ENCODE measurements at regions not wholly inside any gene's neighbourhood (a gene's known extent, or its start where the extent isn't known, plus 50 kb on each side); places are given as distances from the start of the nearest gene placed in this dataset.

- ATAC-seq (no peak), DNase-seq (ENCODE audit: low read depth, low spot score) (no peak)
- H3K9me2 ChIP-seq (ENCODE audit: insufficient read depth), result no peaks in the 10 kb centered on the region
- RAD21 ChIA-PET (ENCODE audit: low non-redundant PET in 1 of 2, low total read pairs in 2 of 2, uncharacterized antibody in 2 of 2, unreplicated experiment in 2 of 2), result no interaction called here
- POLR2A ChIA-PET, result no interaction called here
- CTCF ChIA-PET, result no interaction called here
- H3K4me3 ChIP-seq (replicated peaks in 1 of 2; ENCODE audit: low read depth in 1 of 2, low read length in 2 of 2), result no peak overlapping the region
- intact Hi-C loops (cut with micrococcal nuclease), result no loop called here
- H2AFZ ChIP-seq (ENCODE audit: low read depth, low read length, poor library complexity, severe bottlenecking), result no peak overlapping the region
- H4K20me1 ChIP-seq (ENCODE audit: insufficient read depth), result no peaks in the 10 kb centered on the region
- peaks cover 79% of the 10 kb centered on the region for H3K27me3 ChIP-seq (ENCODE audit: insufficient read depth, low read length)
- H3K9ac ChIP-seq (ENCODE audit: low read length), result no peak overlapping the region
- BruUV-seq (replicated peaks), result no TSS peak
- no peaks in the 10 kb centered on the region for H3K79me2 ChIP-seq (ENCODE audit: insufficient read depth, low read length)
- H3K4me2 ChIP-seq (ENCODE audit: low read length), result no peak overlapping the region
- no peak for TF ChIP-seq POLR2AphosphoS5 (IDR thresholded peaks at IDR 0.05; ENCODE audit: low read depth, low read length)
- TF ChIP-seq TCF7L2 (IDR thresholded peaks at IDR 0.05; ENCODE audit: borderline replicate concordance, extremely low read depth, insufficient read depth, insufficient read length), result no peak
- TF ChIP-seq MAX (IDR thresholded peaks at IDR 0.05), result no peak
- no peak for TF ChIP-seq ATF3 (IDR thresholded peaks at IDR 0.05)
- TF ChIP-seq POLR2A (IDR thresholded peaks at IDR 0.05; ENCODE audit: borderline replicate concordance, extremely low read depth, insufficient read depth, insufficient read length), result no peak
- TF ChIP-seq CTCF (IDR thresholded peaks at IDR 0.05 in 2 of 3, conservative IDR thresholded peaks at IDR 0.05 in 1 of 3; ENCODE audit: borderline replicate concordance in 1 of 3, insufficient read depth in 1 of 3, low read depth in 2 of 3, low read length in 2 of 3), result no peak
- no peak for TF ChIP-seq YY1 (IDR thresholded peaks at IDR 0.05; ENCODE audit: extremely low read depth, insufficient replicate concordance, low read depth, low read length)
- no peak for TF ChIP-seq ZBTB33 (IDR thresholded peaks at IDR 0.05; ENCODE audit: extremely low read depth, insufficient replicate concordance, low read length)
- TF ChIP-seq EGR1 (IDR thresholded peaks at IDR 0.05; ENCODE audit: low read depth), result no peak
- TF ChIP-seq SP1 (IDR thresholded peaks at IDR 0.05; ENCODE audit: low read depth), result no peak
- no peak for TF ChIP-seq REST (IDR thresholded peaks at IDR 0.05; ENCODE audit: low read depth)
- TF ChIP-seq EZH2 (IDR thresholded peaks at IDR 0.05), result no peak
- no peaks in the 10 kb centered on the region for H3K36me3 ChIP-seq (ENCODE audit: control insufficient read depth in 1 of 2, insufficient read depth in 2 of 2, low read length in 2 of 2)
- no peaks in the 10 kb centered on the region for H3K4me1 ChIP-seq (ENCODE audit: control insufficient read depth in 1 of 2, insufficient read depth in 2 of 2, low read length in 2 of 2)
- H3K27ac ChIP-seq (ENCODE audit: low read depth, low read length), result no peak overlapping the region
- H3K9me3 ChIP-seq (ENCODE audit: control insufficient read depth in 1 of 2, insufficient read depth in 1 of 2, low read depth in 1 of 2, low read length in 2 of 2), result no peaks in the 10 kb centered on the region
Measured at GRCh38 chr6:6521961-6522482, 66.5 kb upstream of the LY86 start.

All from HCT116 (cell line).